ENCODE measurements at regions not wholly inside any gene's neighbourhood (a gene's known extent, or its start where the extent isn't known, plus 50 kb on each side); places are given as distances from the start of the nearest gene placed in this dataset.

- DNase-seq (ENCODE audit: low read depth) = no peak
These were observed 126.2 kb downstream of the TMEM18 start for GRCh38 chr2:550860-551567.

- no peak for DNase-seq (ENCODE audit: low read depth)
These were observed 131.2 kb downstream of the TMEM18 start for GRCh38 chr2:545711-546650.

- no peak for DNase-seq (ENCODE audit: low read depth)
These were observed 132.0 kb downstream of the TMEM18 start for GRCh38 chr2:545228-545627.

GRCh38 chr2:538646-539045, 138.6 kb downstream of the TMEM18 start:
- no peak for DNase-seq (ENCODE audit: low read depth)

- no peak for DNase-seq (ENCODE audit: low read depth)
These were observed 142.0 kb downstream of the TMEM18 start for GRCh38 chr2:535222-535621.

- DNase-seq (ENCODE audit: low read depth) = no peak
These were observed 147.4 kb downstream of the TMEM18 start for GRCh38 chr2:529852-530251.

GRCh38 chr2:529424-529823, 147.8 kb downstream of the TMEM18 start:
- DNase-seq (ENCODE audit: low read depth) = no peak

GRCh38 chr2:527581-527980, 149.6 kb downstream of the TMEM18 start:
- no peak for DNase-seq (ENCODE audit: low read depth)

GRCh38 chr2:526918-527317, 150.3 kb downstream of the TMEM18 start:
- DNase-seq (ENCODE audit: low read depth) = no peak

- DNase-seq (ENCODE audit: low read depth) = no peak
These were observed 151.6 kb downstream of the TMEM18 start for GRCh38 chr2:525611-526010.

- DNase-seq (ENCODE audit: low read depth) = no peak
These were observed 152.2 kb downstream of the TMEM18 start for GRCh38 chr2:525021-525420.

GRCh38 chr2:524442-524841, 152.8 kb downstream of the TMEM18 start:
- DNase-seq (ENCODE audit: low read depth) = no peak

GRCh38 chr2:523698-524270, 153.4 kb downstream of the TMEM18 start:
- no peak for DNase-seq (ENCODE audit: low read depth)

- DNase-seq (ENCODE audit: low read depth) = no peak
These were observed 154.4 kb downstream of the TMEM18 start for GRCh38 chr2:522776-523175.

GRCh38 chr2:521853-522530, 155.2 kb downstream of the TMEM18 start:
- DNase-seq (ENCODE audit: low read depth) = no peak

GRCh38 chr2:520663-521340, 156.4 kb downstream of the TMEM18 start:
- no peak for DNase-seq (ENCODE audit: low read depth)

- no peak for DNase-seq (ENCODE audit: low read depth)
These were observed 160.3 kb downstream of the TMEM18 start for GRCh38 chr2:516944-517343.

GRCh38 chr2:516131-516530, 161.1 kb downstream of the TMEM18 start:
- no peak for DNase-seq (ENCODE audit: low read depth)

GRCh38 chr2:515441-516127, 161.6 kb downstream of the TMEM18 start:
- no peak for DNase-seq (ENCODE audit: low read depth)

- DNase-seq (ENCODE audit: low read depth) = no peak
These were observed 163.1 kb downstream of the TMEM18 start for GRCh38 chr2:513981-514706.

- DNase-seq (ENCODE audit: low read depth) = no peak
These were observed 166.4 kb downstream of the TMEM18 start for GRCh38 chr2:510839-511238.

All from stimulated activated CD8-positive, alpha-beta memory T cell treated with anti-CD3 and anti-CD28 coated beads, Interleukin-4, amount 100 ng/mL, for 24 hours (primary cell).